Coronary artery (tissue), 2 donors: ENCODE measurements at regions not wholly inside any gene's neighbourhood (a gene's known extent, or its start where the extent isn't known, plus 50 kb on each side); places are given as distances from the start of the nearest gene placed in this dataset.

Experiments
- DNase-seq: peaks from one replicate; pipeline ENCODE4 v3.0.0-alpha.2; 2017; ENCODE audit warnings: low spot score
- H3K27ac ChIP-seq, 2 donors: fragments of 200-600 bp; sonication (generic); one replicate each; pipeline ENCODE4 v1.5.1; 2016 to 2019
- H3K4me3 ChIP-seq: fragments of 200-600 bp; sonication (generic); 2 replicates; pipeline ENCODE4 v1.5.1; 2016; ENCODE audit warnings: mild to moderate bottlenecking, moderate library complexity
- CTCF ChIP-seq: fragments of 200-600 bp; sonication (generic); IDR thresholded peaks from one replicate; pipeline ENCODE4 v1.5.1; 2019; ENCODE audit warnings: antibody characterized with exemption

GRCh38 chr10:55051515-55051914 lies 250.5 kb upstream of the PCDH15 start:
- no peak for TF ChIP-seq CTCF
- DNase-seq: no peak
- H3K27ac ChIP-seq: no peak overlapping the region
- H3K4me3 ChIP-seq: no peak overlapping the region

- Histone ChIP-seq H3K27ac (no peak overlapping the region), H3K4me3 (no peak overlapping the region)
- TF ChIP-seq CTCF: no peak
- DNase-seq: no peak
Measured at GRCh38 chr10:55048830-55049498, 247.9 kb upstream of the PCDH15 start.

- no peak overlapping the region for H3K27ac ChIP-seq
Measured at GRCh38 chr10:55043540-55043939, 242.5 kb upstream of the PCDH15 start.

GRCh38 chr10:55033061-55033460 lies 232.0 kb upstream of the PCDH15 start:
- no peak for TF ChIP-seq CTCF
- no peak overlapping the region for H3K4me3 ChIP-seq
- no peak overlapping the region for H3K27ac ChIP-seq
- DNase-seq: no peak

More at GRCh38 chr10:55043540-55043939, 242.5 kb upstream of the PCDH15 start:
- TF ChIP-seq CTCF: no peak
- no peak overlapping the region for H3K4me3 ChIP-seq
- DNase-seq: no peak

GRCh38 chr10:55024713-55025112 lies 223.7 kb upstream of the PCDH15 start:
- no peak for DNase-seq
- Histone ChIP-seq H3K4me3 (no peak overlapping the region), H3K27ac (no peak overlapping the region)
- TF ChIP-seq CTCF: no peak

GRCh38 chr10:55019439-55019838 lies 218.4 kb upstream of the PCDH15 start:
- Histone ChIP-seq H3K4me3 (no peak overlapping the region), H3K27ac (no peak overlapping the region)
- no peak for DNase-seq
- no peak for TF ChIP-seq CTCF

GRCh38 chr10:55013318-55013717 lies 212.3 kb upstream of the PCDH15 start:
- TF ChIP-seq CTCF: no peak
- Histone ChIP-seq H3K4me3 (no peak overlapping the region), H3K27ac (no peak overlapping the region)
- DNase-seq: no peak
